ENCODE measurements at regions not wholly inside any gene's neighbourhood (a gene's known extent, or its start where the extent isn't known, plus 50 kb on each side); places are given as distances from the start of the nearest gene placed in this dataset.
"Not testable (repeated sequence)": the region's sequence is repeated elsewhere in the genome, so short reads cannot be mapped to it uniquely, and the experiment has no call there.

GRCh38 chr2:118415186-118415585, 326.9 kb downstream of the INSIG2 start:
- H3K27ac ChIP-seq (ENCODE audit: low read depth, low read length); H3K4me3 ChIP-seq (ENCODE audit: low read length); H3K27me3 ChIP-seq (ENCODE audit: control insufficient read depth, insufficient read depth, low read length); H3K36me3 ChIP-seq (ENCODE audit: control insufficient read depth, insufficient read depth, low read length); H3K4me1 ChIP-seq (ENCODE audit: control insufficient read depth, insufficient read depth, low read length); H3K9ac ChIP-seq (ENCODE audit: low read length): not testable (repeated sequence)

DNA sequence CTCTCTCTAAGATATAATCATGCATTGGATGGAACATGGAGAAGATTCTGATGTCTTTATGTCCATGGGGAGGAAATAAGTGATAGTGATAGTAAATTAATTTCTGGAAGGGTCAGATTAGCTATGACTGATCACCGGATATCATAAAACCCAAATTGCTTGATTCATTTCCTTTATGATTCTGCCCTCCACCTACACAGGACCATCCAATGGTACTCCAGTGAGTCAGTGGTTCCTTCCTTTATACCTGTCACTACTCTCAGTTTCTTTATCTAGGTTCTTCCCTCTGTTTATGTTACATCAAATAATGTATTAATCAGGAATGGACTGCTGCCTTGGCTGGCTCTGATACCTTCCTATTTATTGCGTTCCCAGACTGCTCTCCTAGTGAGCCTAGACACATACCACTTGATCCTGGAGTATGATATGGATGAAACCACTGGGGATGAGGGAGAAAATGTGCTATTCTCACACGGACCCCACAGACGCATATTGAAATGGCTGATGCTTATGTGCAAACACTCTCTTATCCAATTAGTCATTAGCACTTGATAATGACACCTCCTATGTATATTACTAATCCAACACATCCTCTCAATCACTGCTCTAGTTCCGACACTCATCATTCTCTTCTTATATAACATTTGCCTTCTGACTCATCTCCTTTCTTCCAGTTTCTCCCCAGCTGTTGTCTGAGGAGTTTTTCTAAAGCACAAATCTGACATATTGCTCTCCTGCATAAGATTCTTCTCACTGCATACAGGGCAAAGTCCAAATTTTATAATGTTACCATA, 315.6 kb downstream of the INSIG2 start:
- Histone ChIP-seq H3K36me3 (ENCODE audit: control insufficient read depth, insufficient read depth, low read length) (no peaks in the 10 kb centered on the region), H3K4me1 (ENCODE audit: control insufficient read depth, insufficient read depth, low read length) (no peaks in the 10 kb centered on the region), H3K27ac (ENCODE audit: low read depth, low read length) (no peak overlapping the region), H3K9ac (ENCODE audit: low read length) (no peak overlapping the region), H3K4me3 (ENCODE audit: low read length) (no peak overlapping the region), H3K27me3 (ENCODE audit: control insufficient read depth, insufficient read depth, low read length) (no peaks in the 10 kb centered on the region)

DNA sequence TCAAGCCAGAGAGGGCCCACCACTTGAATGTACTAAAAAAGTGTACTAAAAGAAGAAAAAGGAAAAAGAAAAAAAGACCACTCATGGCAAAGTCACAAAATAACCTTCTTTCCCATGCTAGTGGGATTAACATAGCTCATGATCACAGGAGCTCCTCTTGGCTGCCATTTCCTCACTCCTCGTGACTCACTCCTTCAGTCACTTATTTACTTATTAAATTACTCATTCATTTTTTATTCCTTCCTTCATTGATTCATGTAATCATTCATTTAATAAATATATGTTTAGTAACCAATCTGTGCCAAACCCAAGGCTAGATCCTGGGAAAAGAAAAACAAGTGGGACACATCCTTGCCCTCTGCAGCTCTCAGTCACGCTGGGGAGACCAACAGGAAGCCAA, 300.5 kb downstream of the INSIG2 start:
- no peaks in the 10 kb centered on the region for H3K27me3 ChIP-seq (ENCODE audit: control insufficient read depth, insufficient read depth, low read length)
- H3K36me3 ChIP-seq (ENCODE audit: control insufficient read depth, insufficient read depth, low read length) = no peaks in the 10 kb centered on the region
- H3K9ac ChIP-seq (ENCODE audit: low read length) = no peak overlapping the region
- no peaks in the 10 kb centered on the region for H3K4me1 ChIP-seq (ENCODE audit: control insufficient read depth, insufficient read depth, low read length)
- no peak overlapping the region for H3K27ac ChIP-seq (ENCODE audit: low read depth, low read length)
- no peak overlapping the region for H3K4me3 ChIP-seq (ENCODE audit: low read length)

DNA sequence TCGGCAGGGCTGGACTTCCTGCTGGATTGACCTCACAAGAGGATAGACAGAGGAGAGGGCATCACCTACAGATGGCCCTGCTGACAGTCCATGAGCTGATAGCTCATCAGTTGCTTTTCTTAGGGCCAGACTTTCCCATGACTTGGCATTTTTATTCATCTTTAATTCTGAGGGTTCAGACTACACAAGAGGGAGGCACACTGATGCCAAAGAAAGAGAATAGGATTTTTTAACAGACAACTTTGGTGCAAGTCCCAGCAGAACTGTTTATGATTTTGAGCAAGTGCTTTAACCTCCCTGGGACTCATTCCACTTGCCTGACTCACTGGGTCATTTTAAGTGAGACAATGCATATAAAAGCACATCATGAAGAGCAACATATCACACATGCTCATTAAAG, 299.2 kb downstream of the INSIG2 start:
- Histone ChIP-seq H3K27me3 (ENCODE audit: control insufficient read depth, insufficient read depth, low read length) (no peaks in the 10 kb centered on the region), H3K36me3 (ENCODE audit: control insufficient read depth, insufficient read depth, low read length) (no peaks in the 10 kb centered on the region), H3K4me3 (ENCODE audit: low read length) (no peak overlapping the region), H3K9ac (ENCODE audit: low read length) (no peak overlapping the region), H3K4me1 (ENCODE audit: control insufficient read depth, insufficient read depth, low read length) (no peaks in the 10 kb centered on the region), H3K27ac (ENCODE audit: low read depth, low read length) (no peak overlapping the region)

- Histone ChIP-seq H3K9ac (ENCODE audit: low read length) (no peak overlapping the region), H3K4me3 (ENCODE audit: low read length) (no peak overlapping the region), H3K27ac (ENCODE audit: low read depth, low read length) (no peak overlapping the region), H3K4me1 (ENCODE audit: control insufficient read depth, insufficient read depth, low read length) (no peaks in the 10 kb centered on the region), H3K27me3 (ENCODE audit: control insufficient read depth, insufficient read depth, low read length) (no peaks in the 10 kb centered on the region), H3K36me3 (ENCODE audit: control insufficient read depth, insufficient read depth, low read length) (no peaks in the 10 kb centered on the region)
Measured at GRCh38 chr2:118386641-118387302, 298.5 kb downstream of the INSIG2 start.

DNA sequence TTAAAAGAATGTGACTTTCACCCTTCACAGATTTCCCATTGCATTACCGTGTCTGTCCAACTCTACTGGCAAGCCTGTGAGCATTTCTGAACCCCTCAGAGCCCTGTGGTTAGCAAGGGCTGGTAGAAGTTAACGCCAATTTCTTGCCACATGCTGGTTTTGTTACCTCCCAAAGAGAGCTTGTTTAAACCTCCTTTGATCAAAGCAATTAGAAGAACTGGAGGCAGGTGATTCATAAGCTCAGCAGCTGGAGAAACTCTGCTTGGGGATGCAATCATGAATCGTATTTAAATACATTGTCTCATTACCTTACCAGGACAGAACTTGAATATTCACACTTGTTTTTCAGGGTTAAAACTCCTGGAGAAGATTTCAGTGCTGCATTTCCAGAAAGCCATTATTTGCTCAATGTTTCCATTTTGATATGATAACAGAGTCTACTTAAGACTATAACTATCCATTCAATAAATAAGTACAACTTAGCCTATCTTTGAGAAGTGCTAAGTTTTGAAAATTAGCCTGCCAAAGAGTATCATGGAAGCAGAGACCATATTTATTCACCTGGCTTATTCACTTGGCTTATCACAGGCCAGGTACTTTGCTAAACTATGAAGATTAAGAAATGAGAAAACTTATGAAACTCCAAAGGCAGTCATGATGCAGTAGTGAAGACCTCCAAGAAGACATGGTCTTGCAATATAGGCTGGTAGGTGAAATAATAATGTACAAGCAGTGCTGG, 292.8 kb downstream of the INSIG2 start:
- no peak overlapping the region for H3K4me3 ChIP-seq (ENCODE audit: low read length)
- no peaks in the 10 kb centered on the region for H3K27me3 ChIP-seq (ENCODE audit: control insufficient read depth, insufficient read depth, low read length)
- no peak overlapping the region for H3K27ac ChIP-seq (ENCODE audit: low read depth, low read length)
- no peak overlapping the region for H3K9ac ChIP-seq (ENCODE audit: low read length)
- no peaks in the 10 kb centered on the region for H3K4me1 ChIP-seq (ENCODE audit: control insufficient read depth, insufficient read depth, low read length)
- H3K36me3 ChIP-seq (ENCODE audit: control insufficient read depth, insufficient read depth, low read length) = no peaks in the 10 kb centered on the region

- Histone ChIP-seq H3K27ac (ENCODE audit: low read depth, low read length) (no peak overlapping the region), H3K9ac (ENCODE audit: low read length) (no peak overlapping the region), H3K4me3 (ENCODE audit: low read length) (no peak overlapping the region), H3K4me1 (ENCODE audit: control insufficient read depth, insufficient read depth, low read length) (no peaks in the 10 kb centered on the region), H3K27me3 (ENCODE audit: control insufficient read depth, insufficient read depth, low read length) (no peaks in the 10 kb centered on the region), H3K36me3 (ENCODE audit: control insufficient read depth, insufficient read depth, low read length) (no peaks in the 10 kb centered on the region)
Measured at GRCh38 chr2:118375907-118376485, 287.7 kb downstream of the INSIG2 start.

- H3K27ac ChIP-seq (ENCODE audit: low read depth, low read length) = no peak overlapping the region
- H3K36me3 ChIP-seq (ENCODE audit: control insufficient read depth, insufficient read depth, low read length) = no peaks in the 10 kb centered on the region
- H3K4me3 ChIP-seq (ENCODE audit: low read length) = no peak overlapping the region
- no peaks in the 10 kb centered on the region for H3K27me3 ChIP-seq (ENCODE audit: control insufficient read depth, insufficient read depth, low read length)
- no peak overlapping the region for H3K9ac ChIP-seq (ENCODE audit: low read length)
- no peaks in the 10 kb centered on the region for H3K4me1 ChIP-seq (ENCODE audit: control insufficient read depth, insufficient read depth, low read length)
Measured at GRCh38 chr2:118374974-118375755, 286.9 kb downstream of the INSIG2 start.

- Histone ChIP-seq H3K9ac (ENCODE audit: low read length) (no peak overlapping the region), H3K27ac (ENCODE audit: low read depth, low read length) (no peak overlapping the region), H3K4me3 (ENCODE audit: low read length) (no peak overlapping the region), H3K27me3 (ENCODE audit: control insufficient read depth, insufficient read depth, low read length) (no peaks in the 10 kb centered on the region), H3K4me1 (ENCODE audit: control insufficient read depth, insufficient read depth, low read length) (no peaks in the 10 kb centered on the region), H3K36me3 (ENCODE audit: control insufficient read depth, insufficient read depth, low read length) (no peaks in the 10 kb centered on the region)
Measured at GRCh38 chr2:118372886-118373830, 284.9 kb downstream of the INSIG2 start.

- H3K4me3 ChIP-seq (ENCODE audit: low read length) = no peak overlapping the region
- no peak overlapping the region for H3K9ac ChIP-seq (ENCODE audit: low read length)
- H3K27ac ChIP-seq (ENCODE audit: low read depth, low read length) = no peak overlapping the region
- no peaks in the 10 kb centered on the region for H3K4me1 ChIP-seq (ENCODE audit: control insufficient read depth, insufficient read depth, low read length)
- no peaks in the 10 kb centered on the region for H3K36me3 ChIP-seq (ENCODE audit: control insufficient read depth, insufficient read depth, low read length)
- no peaks in the 10 kb centered on the region for H3K27me3 ChIP-seq (ENCODE audit: control insufficient read depth, insufficient read depth, low read length)
Measured at GRCh38 chr2:118371515-118371914, 283.2 kb downstream of the INSIG2 start.

DNA sequence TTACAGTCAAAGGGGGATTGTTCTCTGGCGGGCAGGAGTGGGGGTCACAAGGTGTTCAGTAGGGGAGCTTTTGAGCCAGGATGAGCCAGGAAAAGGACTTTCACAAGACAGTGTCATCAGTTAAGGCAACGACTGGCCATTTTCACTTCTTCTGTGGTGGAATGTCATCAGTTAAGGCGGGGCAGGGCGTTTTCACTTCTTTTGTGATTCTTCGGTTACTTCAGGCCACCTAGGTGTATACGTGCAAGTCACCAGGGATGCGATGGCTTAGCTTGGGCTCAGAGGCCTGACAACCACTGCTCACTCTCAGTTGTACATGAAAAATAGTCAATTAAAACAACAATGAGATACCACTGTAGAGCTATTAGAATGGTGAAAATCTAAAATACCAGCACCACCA, 281.2 kb downstream of the INSIG2 start:
- not testable (repeated sequence) for H3K9ac ChIP-seq (ENCODE audit: low read length); H3K27me3 ChIP-seq (ENCODE audit: control insufficient read depth, insufficient read depth, low read length); H3K4me1 ChIP-seq (ENCODE audit: control insufficient read depth, insufficient read depth, low read length); H3K4me3 ChIP-seq (ENCODE audit: low read length); H3K36me3 ChIP-seq (ENCODE audit: control insufficient read depth, insufficient read depth, low read length); H3K27ac ChIP-seq (ENCODE audit: low read depth, low read length)

All from rectal smooth muscle tissue (tissue), 1 donor.